Stimulated activated CD4-positive, alpha-beta T cell treated with anti-CD3 and anti-CD28 coated beads, Interleukin-15, amount 100 ng/mL, for 48 hours (primary cell): ENCODE measurements at regions not wholly inside any gene's neighbourhood (a gene's known extent, or its start where the extent isn't known, plus 50 kb on each side); places are given as distances from the start of the nearest gene placed in this dataset.

Source experiments
- DNase-seq, 2 donors: peaks; one replicate each; pipeline ENCODE4 v3.0.0-alpha.2; 2020; ENCODE audit warnings: low read depth in 2 of 2

GRCh38 chr2:147506889-147507288 lies 337.9 kb upstream of the ACVR2A start:
- no peak for DNase-seq

GRCh38 chr2:147502711-147503290 lies 342.0 kb upstream of the ACVR2A start:
- DNase-seq = no peak

GRCh38 chr2:147501968-147502367 lies 342.9 kb upstream of the ACVR2A start:
- DNase-seq = no peak

- DNase-seq = no peak
These were observed 343.9 kb upstream of the ACVR2A start for GRCh38 chr2:147500819-147501395.

GRCh38 chr2:147500229-147500628 lies 344.6 kb upstream of the ACVR2A start:
- no peak for DNase-seq

- DNase-seq = no peak
These were observed 345.0 kb upstream of the ACVR2A start for GRCh38 chr2:147499785-147500184.

- DNase-seq = no peak
These were observed 349.1 kb upstream of the ACVR2A start for GRCh38 chr2:147495734-147496133.

GRCh38 chr2:147492471-147492870 lies 352.4 kb upstream of the ACVR2A start:
- DNase-seq = no peak

GRCh38 chr2:147491506-147491905 lies 353.3 kb upstream of the ACVR2A start:
- DNase-seq = no peak

GRCh38 chr2:147490401-147491261 lies 354.2 kb upstream of the ACVR2A start:
- no peak for DNase-seq

- no peak for DNase-seq
These were observed 356.4 kb upstream of the ACVR2A start for GRCh38 chr2:147488472-147488871.

- DNase-seq = no peak
These were observed 356.9 kb upstream of the ACVR2A start for GRCh38 chr2:147487978-147488289.

GRCh38 chr2:147487286-147487977 lies 357.4 kb upstream of the ACVR2A start:
- DNase-seq = no peak

- DNase-seq = no peak
These were observed 359.5 kb upstream of the ACVR2A start for GRCh38 chr2:147485210-147485851.

GRCh38 chr2:147483911-147484310 lies 360.9 kb upstream of the ACVR2A start:
- DNase-seq = no peak

GRCh38 chr2:147482916-147483669 lies 361.7 kb upstream of the ACVR2A start:
- DNase-seq = no peak

- DNase-seq = no peak
These were observed 362.5 kb upstream of the ACVR2A start for GRCh38 chr2:147482111-147482895.

- DNase-seq = no peak
These were observed 365.5 kb upstream of the ACVR2A start for GRCh38 chr2:147479358-147479757.

GRCh38 chr2:147473075-147473474 lies 371.8 kb upstream of the ACVR2A start:
- no peak for DNase-seq

- DNase-seq = no peak
These were observed 373.7 kb upstream of the ACVR2A start for GRCh38 chr2:147471126-147471525.

GRCh38 chr2:147469471-147469870 lies 375.4 kb upstream of the ACVR2A start:
- no peak for DNase-seq
